SK-N-SH (cell line): ENCODE measurements at regions not wholly inside any gene's neighbourhood (a gene's known extent, or its start where the extent isn't known, plus 50 kb on each side); places are given as distances from the start of the nearest gene placed in this dataset.

Experiments used
- CTCF ChIA-PET: fragments of 300-600, 350-600 bp; formaldehyde crosslinking; extraction: SDS; loops from one replicate; lab custom pipeline; 2021; lab: Yijun Ruan, JAX
- POLR2A ChIA-PET: fragments of 350-600 bp; sonication (Branson Sonifier 250); formaldehyde crosslinking; extraction: SDS; loops from one replicate; lab custom pipeline; 2020; ENCODE audit warnings: antibody characterized with exemption, inconsistent platforms; lab: Yijun Ruan, JAX
- DNase-seq: peaks from one replicate; pipeline ENCODE4 v3.0.0; 2012
- H2AFZ ChIP-seq: fragments of 200-600 bp; sonication (generic); 2 replicates; pipeline ENCODE4 v1.8.1; 2016; ENCODE audit warnings: antibody characterized with exemption, mild to moderate bottlenecking, low read depth
- H3F3A ChIP-seq: fragments of 200-600 bp; sonication (generic); replicated peaks from 2 replicates; pipeline ENCODE3; 2016; ENCODE audit warnings: antibody characterized with exemption, mild to moderate bottlenecking; ENCODE audit not compliant: insufficient read depth
- H3K27ac ChIP-seq, 2 experiments: fragments of 200-500 bp in 1 of 2; fragments of 200-600 bp in 1 of 2; sonication (Bioruptor generic) in 1 of 2; sonication (generic), shearing (Covaris generic) in 1 of 2; 2 replicates each; pipeline versions ENCODE4 v1.5.1 to v1.6.1; 2014 to 2016; ENCODE audit warnings: low read depth in 2 of 2, inconsistent platforms in 1 of 2, low read length in 1 of 2, mild to moderate bottlenecking in 1 of 2, mixed read lengths in 1 of 2
- H3K27me3 ChIP-seq: fragments of 200-600 bp; sonication (generic), shearing (Covaris generic); 2 replicates; pipeline ENCODE4 v1.6.1; 2016; ENCODE audit warnings: mixed run types; ENCODE audit not compliant: insufficient read depth
- H3K36me3 ChIP-seq, 2 experiments: fragments of 200-500 bp in 1 of 2; fragments of 200-600 bp in 1 of 2; sonication (Bioruptor generic) in 1 of 2; sonication (generic) in 1 of 2; replicated peaks in 1 of 2; 2 replicates each; pipeline versions ENCODE3 to v1.5.1; 2014 to 2016; ENCODE audit warnings: low read length in 1 of 2, mild to moderate bottlenecking in 1 of 2; ENCODE audit not compliant: insufficient read depth in 2 of 2, control insufficient read depth in 1 of 2
- H3K4me1 ChIP-seq, 2 experiments: fragments of 200-500 bp in 1 of 2; fragments of 200-600 bp in 1 of 2; sonication (Bioruptor generic) in 1 of 2; sonication (generic), shearing (Covaris generic) in 1 of 2; 2 replicates each; pipeline versions ENCODE4 v1.5.1 to v1.6.1; 2014 to 2016; ENCODE audit warnings: low read depth in 1 of 2, low read length in 1 of 2, mixed run types in 1 of 2; ENCODE audit not compliant: insufficient read depth in 2 of 2, control insufficient read depth in 1 of 2
- H3K4me2 ChIP-seq: fragments of 200-600 bp; sonication (generic), shearing (Covaris generic); 2 replicates; pipeline ENCODE4 v1.6.1; 2017; ENCODE audit warnings: mixed run types
- H3K4me3 ChIP-seq, 2 experiments: fragments of 200-500 bp in 1 of 2; fragments of 200-600 bp in 1 of 2; sonication (Bioruptor generic) in 1 of 2; sonication (generic), shearing (Covaris generic) in 1 of 2; 2 replicates each; pipeline versions ENCODE4 v1.5.1 to v1.8.1; 2014 to 2016; ENCODE audit warnings: low read depth in 2 of 2, inconsistent platforms in 1 of 2, low read length in 1 of 2, mild to moderate bottlenecking in 1 of 2, mixed read lengths in 1 of 2, moderate library complexity in 1 of 2
- H3K79me2 ChIP-seq: fragments of 200-600 bp; sonication (generic); 2 replicates; pipeline ENCODE4 v1.8.1; 2017; ENCODE audit warnings: mild to moderate bottlenecking; ENCODE audit not compliant: insufficient read depth
- H3K9ac ChIP-seq: fragments of 200-600 bp; sonication (generic); 2 replicates; pipeline ENCODE4 v1.6.1; 2017; ENCODE audit warnings: mixed run types
- H3K9me2 ChIP-seq: fragments of 200-600 bp; sonication (generic); 2 replicates; pipeline ENCODE4 v1.6.1; 2017; ENCODE audit warnings: mixed run types
- H3K9me3 ChIP-seq: fragments of 200-600 bp; sonication (generic); 2 replicates; pipeline ENCODE4 v1.6.1; 2017; ENCODE audit warnings: mixed run types, mild to moderate bottlenecking, moderate library complexity
- H4K20me1 ChIP-seq: fragments of 200-600 bp; sonication (generic); 2 replicates; pipeline ENCODE4 v1.6.1; 2017; ENCODE audit warnings: mild to moderate bottlenecking, mixed run types; ENCODE audit not compliant: insufficient read depth
- CTCF ChIP-seq: fragments of 200-600 bp; sonication (generic); IDR thresholded peaks from 2 replicates; pipeline ENCODE4 v1.6.1; 2017; ENCODE audit warnings: antibody characterized with exemption, mild to moderate bottlenecking, moderate library complexity
- EP300 ChIP-seq, 2 experiments: IDR thresholded peaks; 2 replicates each; pipeline versions ENCODE4 v1.4.0 to v1.6.1; 2012; ENCODE audit warnings: borderline replicate concordance in 1 of 2, low read depth in 1 of 2, low read length in 1 of 2
- FOXM1 ChIP-seq: IDR thresholded peaks from 2 replicates; pipeline ENCODE4 v1.4.0; 2012; ENCODE audit warnings: low read depth, mild to moderate bottlenecking
- GATA2 ChIP-seq: sonication (generic); formaldehyde crosslinking; IDR thresholded peaks from 2 replicates; pipeline ENCODE4 v1.5.0; 2020; ENCODE audit warnings: mild to moderate bottlenecking, missing genetic modification reagents
- IRF3 ChIP-seq: fragments of 150-350 bp; IDR thresholded peaks from 2 replicates; pipeline ENCODE4 v1.6.1; 2016; ENCODE audit warnings: mild to moderate bottlenecking, low read depth, low read length
- MXI1 ChIP-seq: IDR thresholded peaks from 2 replicates; pipeline ENCODE4 v1.6.1; 2012; ENCODE audit warnings: mild to moderate bottlenecking, low read depth, low read length, improper control_type of control experiment
- NFIC ChIP-seq: IDR thresholded peaks from 2 replicates; pipeline ENCODE4 v1.4.0; 2012; ENCODE audit warnings: borderline replicate concordance
- PBX3 ChIP-seq: IDR thresholded peaks from 2 replicates; pipeline ENCODE4; 2012
- RAD21 ChIP-seq: IDR thresholded peaks from 2 replicates; pipeline ENCODE4 v1.6.1; 2012; ENCODE audit warnings: mild to moderate bottlenecking, low read length
- RCOR1 ChIP-seq: fragments of 150-350 bp; IDR thresholded peaks from 2 replicates; pipeline ENCODE4 v1.6.1; 2017; ENCODE audit warnings: antibody characterized with exemption, low read length
- REST ChIP-seq: IDR thresholded peaks from 2 replicates; pipeline ENCODE4 v1.6.1; 2012; ENCODE audit warnings: mild to moderate bottlenecking, low read depth, low read length, moderate library complexity
- SMC3 ChIP-seq: IDR thresholded peaks from 2 replicates; pipeline ENCODE4 v1.6.1; 2012; ENCODE audit warnings: low read depth, low read length, improper control_type of control experiment
- TAF1 ChIP-seq: IDR thresholded peaks from 2 replicates; pipeline ENCODE4 v1.6.1; 2012; ENCODE audit warnings: low read depth, mild to moderate bottlenecking, low read length, moderate library complexity, borderline replicate concordance
- TCF12 ChIP-seq: IDR thresholded peaks from 2 replicates; pipeline ENCODE4 v1.4.0; 2012
- YY1 ChIP-seq: IDR thresholded peaks from 2 replicates; pipeline ENCODE4 v1.4.0; 2012; ENCODE audit warnings: low read depth, mild to moderate bottlenecking
- ZBTB33 ChIP-seq: IDR thresholded peaks from 2 replicates; pipeline ENCODE4 v1.4.0; 2012; ENCODE audit warnings: low read depth, borderline replicate concordance
- WGBS: methylation state at CpG from one replicate; pipeline ENCODE4 v1.1.6; 2017; ENCODE audit warnings: low lambda C conversion rate; 5-methylcytosine and 5-hydroxymethylcytosine counted together

- 45% methylated on average over 5 of the region's 5 CpGs for WGBS
- Histone ChIP-seq H3K9ac (no peak overlapping the region), H3K4me3 (no peak overlapping the region), H3K9me2 (no peaks in the 10 kb centered on the region), H3K4me1 (no peaks in the 10 kb centered on the region), H3K79me2 (no peaks in the 10 kb centered on the region), H2AFZ (no peak overlapping the region), H3K36me3 (no peaks in the 10 kb centered on the region), H3K27ac (no peak overlapping the region), H3F3A (no peaks in the 10 kb centered on the region), H3K27me3 (no peaks in the 10 kb centered on the region), H3K4me2 (no peak overlapping the region), H4K20me1 (no peaks in the 10 kb centered on the region), H3K9me3 (no peaks in the 10 kb centered on the region; the same call in 1 of the 2 replicates)
- no peak for DNase-seq
- ChIA-PET CTCF (no interaction called here), POLR2A (no interaction called here)
- TF ChIP-seq SMC3: no peak
- no peak for TF ChIP-seq RAD21
- no peak for TF ChIP-seq PBX3
- TF ChIP-seq MXI1: no peak
- no peak for TF ChIP-seq FOXM1
- no peak for TF ChIP-seq RCOR1
- no peak for TF ChIP-seq YY1
- no peak for TF ChIP-seq NFIC
Measured at GRCh38 chr12:63508543-63508942, 159.8 kb downstream of the DPY19L2 start.

GRCh38 chr12:63499567-63499966 lies 168.7 kb downstream of the DPY19L2 start:
- H2AFZ ChIP-seq: no peak overlapping the region
- H3F3A ChIP-seq: peaks cover 3% of the 10 kb centered on the region
- H3K9me2 ChIP-seq: 0 out of 2 replicates have a peak, but pooled peaks cover 2% of the 10 kb centered on the region
- WGBS: 25% methylated on average over 4 of the region's 6 CpGs
- ChIA-PET POLR2A (no interaction called here), CTCF (no interaction called here)
- no peaks in the 10 kb centered on the region for H3K79me2 ChIP-seq
- DNase-seq: no peak
- H3K9ac ChIP-seq: no peak overlapping the region
- no peak overlapping the region for H3K4me2 ChIP-seq
- no peaks in the 10 kb centered on the region for H3K4me1 ChIP-seq
- no peaks in the 10 kb centered on the region for H3K36me3 ChIP-seq
- H3K4me3 ChIP-seq: no peak overlapping the region
- H3K27me3 ChIP-seq: no peaks in the 10 kb centered on the region
- no peaks in the 10 kb centered on the region for H3K9me3 ChIP-seq
- H4K20me1 ChIP-seq: no peaks in the 10 kb centered on the region
- no peak overlapping the region for H3K27ac ChIP-seq
- TF ChIP-seq RAD21: no peak
- no peak for TF ChIP-seq RCOR1
- TF ChIP-seq NFIC: no peak
- no peak for TF ChIP-seq EP300 (IDR thresholded peaks at IDR 0.05; ENCODE audit: borderline replicate concordance in 1 of 2, low read depth in 1 of 2, low read length in 1 of 2)
- TF ChIP-seq MXI1: no peak
- TF ChIP-seq IRF3: no peak
- TF ChIP-seq ZBTB33: no peak
- no peak for TF ChIP-seq REST
- no peak for TF ChIP-seq TCF12
- no peak for TF ChIP-seq GATA2
- no peak for TF ChIP-seq CTCF
- no peak for TF ChIP-seq YY1
- no peak for TF ChIP-seq SMC3
- TF ChIP-seq PBX3: no peak
- TF ChIP-seq TAF1: no peak
